Body of pancreas (tissue), 4 donors: ENCODE measurements at regions not wholly inside any gene's neighbourhood (a gene's known extent, or its start where the extent isn't known, plus 50 kb on each side); places are given as distances from the start of the nearest gene placed in this dataset.

Experiments used
- POLR2A ChIP-seq, 3 donors: fragments of 450-650 bp; IDR thresholded peaks; one replicate each; pipeline ENCODE4 v1.6.1; 2016; ENCODE audit warnings: antibody characterized with exemption in 3 of 3, mild to moderate bottlenecking in 2 of 3
- TF ChIP-seq, protein P1 (sequence below), 7 experiments: fragments of 450-650 bp in 4 of 7; fragments of 200-600 bp in 3 of 7; sonication (generic) in 3 of 7; IDR thresholded peaks; one replicate each; pipeline ENCODE4 v1.5.1; 2016 to 2019; ENCODE audit warnings: antibody characterized with exemption in 7 of 7

DNA sequence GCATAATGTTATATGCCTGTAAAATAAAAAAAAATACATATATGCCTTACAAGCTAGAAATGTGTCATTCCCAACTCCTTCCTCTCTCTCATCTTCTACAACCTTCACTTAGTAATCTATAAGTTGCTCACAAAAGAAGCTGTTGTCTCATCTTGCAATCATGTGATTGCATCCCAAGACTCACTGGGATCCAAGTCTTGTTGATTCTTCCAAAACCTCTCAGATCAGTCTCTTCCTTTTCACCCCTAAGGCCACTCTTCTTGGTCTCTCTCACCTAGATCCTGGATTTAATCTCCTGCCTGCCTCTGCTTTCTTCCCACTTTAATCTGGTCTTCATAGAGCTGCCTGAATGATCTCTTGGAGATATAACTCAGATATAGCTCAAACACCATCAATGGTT lies 261.1 kb upstream of the NR4A3 start:
- TF ChIP-seq, protein P1, sequence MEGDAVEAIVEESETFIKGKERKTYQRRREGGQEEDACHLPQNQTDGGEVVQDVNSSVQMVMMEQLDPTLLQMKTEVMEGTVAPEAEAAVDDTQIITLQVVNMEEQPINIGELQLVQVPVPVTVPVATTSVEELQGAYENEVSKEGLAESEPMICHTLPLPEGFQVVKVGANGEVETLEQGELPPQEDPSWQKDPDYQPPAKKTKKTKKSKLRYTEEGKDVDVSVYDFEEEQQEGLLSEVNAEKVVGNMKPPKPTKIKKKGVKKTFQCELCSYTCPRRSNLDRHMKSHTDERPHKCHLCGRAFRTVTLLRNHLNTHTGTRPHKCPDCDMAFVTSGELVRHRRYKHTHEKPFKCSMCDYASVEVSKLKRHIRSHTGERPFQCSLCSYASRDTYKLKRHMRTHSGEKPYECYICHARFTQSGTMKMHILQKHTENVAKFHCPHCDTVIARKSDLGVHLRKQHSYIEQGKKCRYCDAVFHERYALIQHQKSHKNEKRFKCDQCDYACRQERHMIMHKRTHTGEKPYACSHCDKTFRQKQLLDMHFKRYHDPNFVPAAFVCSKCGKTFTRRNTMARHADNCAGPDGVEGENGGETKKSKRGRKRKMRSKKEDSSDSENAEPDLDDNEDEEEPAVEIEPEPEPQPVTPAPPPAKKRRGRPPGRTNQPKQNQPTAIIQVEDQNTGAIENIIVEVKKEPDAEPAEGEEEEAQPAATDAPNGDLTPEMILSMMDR (IDR thresholded peaks at IDR 0.05) = no peak
- TF ChIP-seq POLR2A (IDR thresholded peaks at IDR 0.05) = no peak
